Stimulated activated CD4-positive, alpha-beta T cell treated with anti-CD3 and anti-CD28 coated beads, Interleukin-4, amount 100 ng/mL, for 24 hours (primary cell): ENCODE measurements at regions not wholly inside any gene's neighbourhood (a gene's known extent, or its start where the extent isn't known, plus 50 kb on each side); places are given as distances from the start of the nearest gene placed in this dataset.

Source experiments
- DNase-seq: peaks from one replicate; pipeline ENCODE4 v3.0.0-alpha.2; 2020

- no peak for DNase-seq
Measured at GRCh38 chr10:83253011-83253671, 886.2 kb upstream of the GHITM start.

- no peak for DNase-seq
Measured at GRCh38 chr10:83254698-83255097, 884.6 kb upstream of the GHITM start.

DNA sequence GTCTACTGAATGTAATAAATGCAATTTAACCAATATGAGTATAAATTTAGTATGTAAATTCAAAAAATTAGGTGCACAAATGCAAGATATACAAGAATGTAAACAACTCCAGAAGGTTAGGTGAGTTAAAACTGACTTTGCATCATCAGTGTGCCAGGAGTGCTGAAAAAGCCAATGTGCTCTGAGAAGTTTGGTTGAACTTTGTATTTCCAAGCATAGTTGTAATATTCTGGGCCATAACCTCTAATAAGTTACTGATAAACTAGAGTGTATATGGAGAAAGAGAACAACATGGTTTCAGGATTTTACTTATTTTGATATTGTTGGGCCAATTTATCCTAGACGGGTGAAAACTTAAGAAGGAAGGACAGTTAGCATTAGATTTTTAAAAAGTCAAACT is 876.9 kb upstream of the GHITM start:
- no peak for DNase-seq

DNA sequence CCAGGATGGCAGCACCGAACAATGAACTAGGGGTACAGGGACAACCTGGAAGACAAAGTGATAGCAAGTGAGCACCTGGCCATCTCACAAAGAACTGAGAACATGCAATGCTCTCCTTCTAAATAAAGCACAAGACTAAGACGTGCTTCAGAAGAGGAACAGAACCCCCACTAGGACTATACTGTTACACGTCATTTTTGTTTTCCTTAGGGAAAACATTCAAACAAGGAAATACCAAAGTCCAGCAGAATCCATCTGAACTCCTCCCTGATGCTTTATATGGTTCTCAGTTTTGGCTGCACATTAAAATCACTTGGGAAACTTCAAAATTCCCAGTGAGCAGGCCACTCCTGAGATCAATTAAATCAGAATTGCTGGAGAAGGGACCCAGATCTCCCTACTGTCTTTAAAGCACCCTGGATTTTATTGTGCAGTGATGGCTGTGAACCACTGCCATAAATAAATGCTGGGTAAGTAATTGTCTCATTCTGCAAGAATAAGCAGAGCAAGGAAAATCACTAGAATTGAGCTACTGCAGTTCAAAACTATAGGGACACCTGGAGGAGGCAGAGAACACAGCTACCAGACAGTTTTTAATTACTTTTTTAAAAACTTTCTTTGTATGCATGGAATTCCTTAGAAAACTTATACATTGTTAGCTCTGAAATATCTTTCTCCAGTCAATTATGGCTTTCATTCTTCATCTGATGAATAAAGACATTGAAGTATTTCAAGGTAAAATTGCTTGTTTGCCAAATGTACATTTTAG is 866.5 kb upstream of the GHITM start:
- no peak for DNase-seq

GRCh38 chr10:83274088-83274487 is 865.2 kb upstream of the GHITM start:
- no peak for DNase-seq

DNA sequence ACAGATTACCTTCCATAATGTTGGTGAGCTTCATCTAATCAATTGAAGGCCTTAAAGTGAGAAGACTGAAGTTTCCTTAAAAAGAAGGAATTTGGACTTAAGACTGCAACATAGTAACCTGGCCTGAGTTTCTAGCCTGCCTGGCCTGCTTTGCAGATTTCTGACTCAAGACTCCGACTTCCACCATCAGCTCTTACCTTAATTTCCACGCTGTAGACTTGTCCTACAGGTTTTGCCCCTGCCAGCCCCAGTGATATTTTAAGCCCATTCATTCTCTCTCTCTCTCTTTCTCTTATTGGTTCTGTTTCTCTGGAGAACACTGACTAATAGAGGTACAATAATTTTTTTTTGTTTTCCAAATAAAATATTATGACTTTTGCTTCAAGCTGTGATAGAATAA is 862.3 kb upstream of the GHITM start:
- DNase-seq, result no peak

DNA sequence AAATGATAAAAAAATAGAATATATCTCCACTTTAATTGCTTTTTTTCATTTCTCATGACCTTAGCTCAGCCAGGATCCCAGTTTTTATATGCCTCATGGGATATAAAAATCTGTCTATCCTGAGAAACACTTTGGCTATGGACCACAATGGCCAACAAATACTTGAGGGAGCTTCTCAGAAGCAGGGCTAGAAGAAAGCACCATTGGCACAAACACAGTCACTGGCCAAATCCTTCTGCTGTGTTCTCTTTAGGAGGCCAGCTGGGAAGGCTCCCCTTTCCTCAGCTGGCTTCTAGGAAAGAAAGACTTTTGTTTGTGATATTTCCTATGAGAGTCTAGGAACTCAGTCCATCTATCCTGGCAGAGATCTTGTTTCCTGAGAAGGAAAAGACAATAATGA is 856.2 kb upstream of the GHITM start:
- no peak for DNase-seq

- DNase-seq, result no peak
Measured at GRCh38 chr10:83287374-83287773, 851.9 kb upstream of the GHITM start.

DNA sequence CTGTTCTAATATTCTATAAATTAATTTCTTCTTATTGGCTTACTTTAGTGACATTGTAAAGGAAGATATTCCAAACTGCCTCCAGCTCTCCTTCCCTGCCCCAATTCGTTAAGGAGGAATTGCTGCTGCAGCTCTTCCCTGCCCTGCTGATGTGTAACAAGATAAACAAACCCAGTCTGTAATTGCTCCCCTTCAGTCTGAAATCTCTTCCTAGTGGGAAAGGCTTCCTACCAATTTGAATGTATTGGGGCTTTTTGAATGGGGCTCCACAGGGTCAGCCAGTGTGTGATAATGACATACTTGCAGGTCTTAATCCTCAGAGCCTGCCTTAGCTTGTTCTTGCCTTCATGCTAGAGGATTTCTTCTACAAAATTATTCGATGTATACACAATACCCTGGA is 849.9 kb upstream of the GHITM start:
- no peak for DNase-seq

DNA sequence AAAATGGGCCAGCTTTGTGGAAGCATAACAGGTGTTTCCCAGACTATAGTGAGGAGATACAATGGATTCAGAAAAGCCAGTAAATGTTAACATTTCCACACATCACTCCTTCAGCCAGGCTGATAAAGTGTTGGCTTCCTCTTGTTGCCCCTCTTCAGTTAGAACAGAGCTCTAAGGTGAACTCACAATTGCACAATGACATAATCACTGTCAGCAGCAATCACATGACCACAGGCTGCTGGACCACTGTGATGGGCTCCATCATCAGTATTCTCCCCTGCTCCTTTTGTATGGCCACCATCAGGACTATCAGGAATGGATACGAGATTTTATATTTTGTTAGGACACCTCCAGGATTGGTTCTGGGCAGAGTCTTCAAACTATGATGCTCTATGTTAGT is 849.4 kb upstream of the GHITM start:
- DNase-seq, result no peak

GRCh38 chr10:83301732-83302131 is 837.6 kb upstream of the GHITM start:
- DNase-seq, result no peak

DNA sequence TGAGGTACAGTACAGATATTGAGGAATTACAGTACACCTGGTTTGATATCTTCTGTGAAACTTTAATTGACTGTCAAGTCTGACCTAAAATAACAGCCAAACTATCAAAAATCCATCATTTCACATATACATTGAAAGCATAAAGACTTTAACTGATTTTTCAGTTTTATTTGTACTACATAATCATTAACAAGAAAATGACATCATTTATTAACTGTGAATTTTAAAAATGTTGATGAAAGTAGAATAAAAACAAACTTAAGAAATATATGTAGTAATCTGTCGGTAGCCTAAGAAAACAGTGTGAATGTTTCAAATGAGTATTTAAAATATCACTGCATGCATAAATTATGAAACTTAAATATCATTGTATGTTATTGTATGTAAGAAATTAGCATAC is 836.7 kb upstream of the GHITM start:
- no peak for DNase-seq

DNA sequence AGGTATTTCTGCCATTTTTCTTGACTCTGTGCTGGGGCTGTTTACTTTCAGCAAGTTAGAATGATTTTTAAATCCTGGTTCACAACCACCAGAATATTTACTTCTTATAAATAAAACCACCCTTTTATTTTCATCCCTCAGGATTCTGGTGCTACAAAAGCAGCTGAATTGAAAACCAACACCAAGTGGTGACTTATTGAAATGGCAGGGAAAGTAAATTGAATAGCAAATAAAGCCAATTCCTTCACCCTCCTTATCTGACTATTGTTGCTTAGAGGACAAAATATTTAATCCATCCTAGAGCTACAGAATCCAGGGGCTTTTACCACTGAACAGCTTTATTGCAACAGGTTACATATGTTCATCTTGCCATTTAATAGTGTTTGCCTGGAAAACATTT is 828.6 kb upstream of the GHITM start:
- no peak for DNase-seq

DNA sequence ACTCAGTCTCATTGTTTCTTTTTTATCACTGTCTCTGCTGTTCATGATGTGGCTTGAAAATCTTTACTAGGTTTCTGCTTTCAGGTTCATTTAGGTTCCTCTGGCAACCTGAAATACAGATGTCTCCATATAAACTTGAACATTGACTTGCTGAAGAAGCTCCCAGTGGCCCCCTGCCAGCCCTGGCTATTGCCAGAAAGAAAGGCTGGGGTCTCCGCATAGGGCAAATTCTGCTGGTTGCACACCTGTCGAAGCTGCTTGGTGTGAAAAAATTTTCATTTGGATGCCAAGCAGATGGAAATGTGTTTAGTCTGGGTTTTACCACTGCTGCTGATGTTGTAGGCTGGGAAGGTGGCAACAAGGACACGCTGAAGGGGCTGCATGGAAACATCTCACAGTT is 826.7 kb upstream of the GHITM start:
- DNase-seq, result no peak

GRCh38 chr10:83332690-83333089 is 806.6 kb upstream of the GHITM start:
- no peak for DNase-seq

GRCh38 chr10:83333566-83333965 is 805.7 kb upstream of the GHITM start:
- DNase-seq, result no peak

- DNase-seq, result no peak
Measured at GRCh38 chr10:83343676-83344075, 795.6 kb upstream of the GHITM start.

- DNase-seq, result no peak
Measured at GRCh38 chr10:83346266-83346910, 792.9 kb upstream of the GHITM start.

GRCh38 chr10:83352588-83352987 is 786.7 kb upstream of the GHITM start:
- DNase-seq, result no peak

GRCh38 chr10:83354456-83354855 is 784.9 kb upstream of the GHITM start:
- DNase-seq, result no peak

DNA sequence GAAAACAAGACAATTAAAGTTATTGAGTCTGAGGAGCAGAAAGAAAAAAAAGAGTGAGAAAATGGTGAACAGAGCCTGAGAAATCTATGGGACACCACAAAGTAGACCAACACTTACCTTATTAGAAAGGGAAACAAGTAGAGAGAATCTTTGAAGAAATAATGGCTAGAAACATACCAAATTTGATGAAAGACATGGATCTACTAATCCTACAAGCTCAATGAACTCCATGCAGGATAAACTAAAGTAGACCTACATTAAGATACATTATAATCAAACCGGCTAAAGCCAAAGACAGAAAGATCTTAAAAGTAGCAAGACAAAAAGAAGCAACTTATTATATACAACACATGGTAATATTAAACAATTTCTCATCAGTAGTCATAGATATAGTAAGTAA is 782.3 kb upstream of the GHITM start:
- no peak for DNase-seq

DNA sequence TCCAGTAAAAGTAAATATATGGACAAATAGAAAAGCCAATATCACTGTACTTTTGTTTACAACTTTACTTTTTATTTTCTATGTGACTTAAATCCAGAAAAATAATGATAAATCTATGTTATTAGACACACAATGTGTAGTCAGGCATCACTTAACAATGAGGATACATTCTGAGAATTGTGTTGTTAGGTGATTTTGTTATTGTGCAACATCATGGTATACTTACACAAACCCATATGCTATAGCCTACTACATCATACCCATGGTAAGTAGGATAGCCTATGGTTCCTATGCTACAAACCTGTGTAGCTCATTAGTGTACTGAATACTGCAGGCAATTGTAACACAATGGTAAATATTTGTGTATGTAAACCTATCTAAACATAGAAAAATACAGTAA is 781.7 kb upstream of the GHITM start:
- no peak for DNase-seq

GRCh38 chr10:83367036-83367435 is 772.3 kb upstream of the GHITM start:
- no peak for DNase-seq
